ENCODE measurements at regions not wholly inside any gene's neighbourhood (a gene's known extent, or its start where the extent isn't known, plus 50 kb on each side); places are given as distances from the start of the nearest gene placed in this dataset.

- TF ChIP-seq CTCF (conservative IDR thresholded peaks at IDR 0.05): no peak
- TF ChIP-seq EZH2 (IDR thresholded peaks at IDR 0.05; ENCODE audit: low read depth): no peak
Observed at GRCh38 chr2:51673628-51674027, 641.7 kb upstream of the NRXN1 start.

All from PC-9 (cell line).